Muscle layer of duodenum (tissue), 2 donors: ENCODE measurements at regions not wholly inside any gene's neighbourhood (a gene's known extent, or its start where the extent isn't known, plus 50 kb on each side); places are given as distances from the start of the nearest gene placed in this dataset.

Experiments
- H3K27ac ChIP-seq: one replicate; pipeline ENCODE4 v1.7.0; 2013; ENCODE audit warnings: mild to moderate bottlenecking, low read length
- H3K27me3 ChIP-seq: one replicate; pipeline ENCODE4 v1.7.0; 2013; ENCODE audit warnings: low read depth, mild to moderate bottlenecking, control low read depth, low read length
- H3K36me3 ChIP-seq, 2 donors: one replicate each; pipeline ENCODE4 v1.7.0; 2013; ENCODE audit warnings: low read length in 2 of 2, control low read depth in 1 of 2, mild to moderate bottlenecking in 1 of 2; ENCODE audit not compliant: insufficient read depth in 2 of 2, control insufficient read depth in 1 of 2
- H3K4me1 ChIP-seq, 2 donors: one replicate each; pipeline ENCODE4 v1.7.0; 2013; ENCODE audit warnings: low read length in 2 of 2, mild to moderate bottlenecking in 2 of 2, control low read depth in 1 of 2, moderate library complexity in 1 of 2; ENCODE audit not compliant: insufficient read depth in 2 of 2, control insufficient read depth in 1 of 2
- H3K4me3 ChIP-seq, 2 donors: one replicate each; pipeline ENCODE4 v1.7.0; 2013; ENCODE audit warnings: low read length in 2 of 2, low read depth in 1 of 2, mild to moderate bottlenecking in 1 of 2
- H3K9me3 ChIP-seq, 2 donors: one replicate each; pipeline ENCODE4 v1.7.0; 2013; ENCODE audit warnings: low read length in 2 of 2, control low read depth in 1 of 2, mild to moderate bottlenecking in 1 of 2; ENCODE audit not compliant: control insufficient read depth in 1 of 2
- donor health status: healthy.

GRCh38 chr15:69730281-69731080, 277.9 kb downstream of the RPLP1 start:
- Histone ChIP-seq H3K4me1 (peaks cover 0 to 10% of the 10 kb centered on the region in 2 donors), H3K4me3 (no peak overlapping the region), H3K36me3 (no peaks in the 10 kb centered on the region), H3K9me3 (no peaks in the 10 kb centered on the region), H3K27ac (no peak overlapping the region), H3K27me3 (no peaks in the 10 kb centered on the region)

GRCh38 chr15:69731081-69731330, 278.4 kb downstream of the RPLP1 start:
- Histone ChIP-seq H3K4me3 (no peak overlapping the region), H3K27ac (no peak overlapping the region), H3K36me3 (no peaks in the 10 kb centered on the region), H3K27me3 (no peaks in the 10 kb centered on the region), H3K9me3 (no peaks in the 10 kb centered on the region), H3K4me1 (peaks cover 0 to 13% of the 10 kb centered on the region in 2 donors)

DNA sequence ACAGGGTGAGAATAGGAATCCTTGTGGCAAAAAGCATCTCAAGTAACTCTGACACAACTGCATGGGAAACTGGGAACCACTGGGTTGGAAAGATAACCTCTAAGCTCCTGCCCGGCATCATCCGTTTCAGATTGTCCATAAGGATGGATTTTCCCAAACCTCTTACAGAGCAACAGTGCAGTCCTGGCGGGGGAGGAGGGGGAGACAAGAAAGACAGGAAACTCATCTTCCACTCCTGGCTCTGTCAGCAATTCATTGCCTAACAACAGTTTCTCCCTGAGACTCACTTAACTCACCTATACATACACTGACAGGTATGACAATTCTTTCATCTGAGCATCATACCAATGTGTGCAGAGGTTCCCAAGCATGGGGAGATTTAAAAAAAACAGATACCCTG, 279.0 kb downstream of the RPLP1 start:
- Histone ChIP-seq H3K9me3 (no peaks in the 10 kb centered on the region), H3K27ac (no peak overlapping the region), H3K36me3 (no peaks in the 10 kb centered on the region), H3K27me3 (no peaks in the 10 kb centered on the region), H3K4me3 (no peak overlapping the region), H3K4me1 (peaks cover 0 to 13% of the 10 kb centered on the region in 2 donors)

DNA sequence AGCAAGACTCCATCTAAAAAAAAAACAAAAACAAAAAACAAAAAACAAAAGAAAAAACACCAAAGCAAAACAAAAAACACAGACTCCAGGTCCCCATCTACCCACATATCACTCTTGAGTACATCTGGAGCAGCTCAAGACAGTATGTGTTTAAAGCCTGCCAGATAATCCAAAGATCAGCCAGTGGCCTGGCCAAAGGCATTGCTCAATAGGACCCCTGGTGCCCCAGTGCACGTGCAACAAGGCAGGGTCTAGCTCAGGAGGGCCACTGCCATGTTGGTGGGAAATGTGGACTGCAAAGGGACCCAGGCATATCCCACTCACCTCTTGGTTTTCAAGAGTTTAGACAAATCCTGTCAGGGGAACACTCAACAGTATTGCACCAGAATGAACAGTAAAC, 279.5 kb downstream of the RPLP1 start:
- Histone ChIP-seq H3K27me3 (no peaks in the 10 kb centered on the region), H3K4me1 (peaks cover 0 to 13% of the 10 kb centered on the region in 2 donors), H3K27ac (no peak overlapping the region), H3K9me3 (no peaks in the 10 kb centered on the region), H3K36me3 (no peaks in the 10 kb centered on the region), H3K4me3 (no peak overlapping the region)

GRCh38 chr15:69734699-69735098, 282.1 kb downstream of the RPLP1 start:
- Histone ChIP-seq H3K36me3 (no peaks in the 10 kb centered on the region), H3K4me1 (peaks cover 0 to 13% of the 10 kb centered on the region in 2 donors), H3K4me3 (no peak overlapping the region), H3K9me3 (no peaks in the 10 kb centered on the region), H3K27ac (no peak overlapping the region), H3K27me3 (no peaks in the 10 kb centered on the region)

GRCh38 chr15:69735121-69735520, 282.5 kb downstream of the RPLP1 start:
- H3K36me3 ChIP-seq = no peaks in the 10 kb centered on the region
- H3K4me3 ChIP-seq = no peak overlapping the region
- H3K4me1 ChIP-seq = peaks cover 0 to 13% of the 10 kb centered on the region in 2 donors
- no peak overlapping the region for H3K27ac ChIP-seq
- no peaks in the 10 kb centered on the region for H3K9me3 ChIP-seq
- no peaks in the 10 kb centered on the region for H3K27me3 ChIP-seq

DNA sequence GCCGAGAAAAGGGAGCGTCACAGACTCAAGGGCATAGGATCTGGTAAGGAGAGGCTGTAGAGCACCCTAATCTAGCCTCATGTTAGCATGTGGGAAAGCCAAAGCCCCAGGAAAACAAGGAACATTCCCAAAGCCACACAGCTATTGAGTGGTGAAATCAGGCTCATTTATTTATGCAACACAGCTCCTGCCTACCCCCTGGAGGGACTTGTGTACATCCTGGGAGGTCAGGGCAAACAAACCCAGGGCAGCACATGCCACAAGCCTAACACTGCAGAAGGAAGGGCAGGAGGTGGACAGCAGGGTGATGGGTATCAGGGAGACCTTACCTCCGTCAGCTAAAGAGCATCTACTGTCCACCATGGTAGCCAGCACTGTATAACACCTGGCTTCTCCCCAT, 283.5 kb downstream of the RPLP1 start:
- Histone ChIP-seq H3K4me3 (no peak overlapping the region), H3K4me1 (peaks cover 0 to 13% of the 10 kb centered on the region in 2 donors), H3K9me3 (peaks cover 4 to 8% of the 10 kb centered on the region in 2 donors), H3K27me3 (no peaks in the 10 kb centered on the region), H3K36me3 (no peaks in the 10 kb centered on the region), H3K27ac (no peak overlapping the region)

DNA sequence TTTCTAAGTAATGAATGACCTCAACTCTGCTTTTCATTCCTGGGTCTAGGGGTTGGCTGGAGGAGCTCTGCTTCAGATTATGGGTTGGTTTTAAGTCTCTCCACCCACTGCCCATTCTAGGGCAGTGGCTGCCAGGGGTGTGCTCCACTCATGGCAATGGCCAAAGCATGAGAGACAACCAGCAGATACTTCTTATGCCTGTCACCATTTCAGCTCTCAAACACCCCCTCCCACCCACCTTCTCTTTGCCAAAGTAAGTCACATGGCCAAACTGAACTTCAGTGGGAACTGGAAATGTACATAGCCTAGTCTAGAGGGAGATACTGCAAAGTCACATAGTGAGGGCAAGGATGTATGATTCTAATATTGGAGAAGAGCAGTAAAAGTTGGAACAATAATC, 285.3 kb downstream of the RPLP1 start:
- Histone ChIP-seq H3K36me3 (no peaks in the 10 kb centered on the region), H3K27me3 (no peaks in the 10 kb centered on the region), H3K27ac (no peak overlapping the region), H3K4me3 (no peak overlapping the region), H3K9me3 (peaks cover 4 to 8% of the 10 kb centered on the region in 2 donors), H3K4me1 (peaks cover 0 to 13% of the 10 kb centered on the region in 2 donors)

DNA sequence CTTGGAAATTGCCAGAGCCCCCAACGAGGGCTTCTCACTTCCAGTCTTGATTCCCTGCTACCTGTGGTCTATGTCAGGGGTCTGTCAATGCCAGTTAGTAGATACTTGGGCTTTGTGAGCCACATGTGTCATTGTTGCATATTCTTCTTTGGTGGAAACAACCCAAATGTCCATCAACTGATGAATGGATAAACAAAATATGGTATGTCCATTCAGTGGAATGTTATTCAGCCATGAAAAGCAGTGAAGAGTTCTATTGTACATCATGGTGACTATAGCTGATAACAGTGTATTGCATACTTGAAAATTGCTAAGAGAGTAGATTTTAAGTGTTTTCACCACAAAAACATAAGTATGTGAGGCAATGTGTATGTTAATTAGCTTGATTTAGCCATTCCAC, 288.1 kb downstream of the RPLP1 start:
- no peaks in the 10 kb centered on the region for H3K27me3 ChIP-seq
- H3K4me3 ChIP-seq = no peak overlapping the region
- no peak overlapping the region for H3K27ac ChIP-seq
- peaks cover 0 to 1% of the 10 kb centered on the region in 2 donors for H3K4me1 ChIP-seq
- peaks cover 4 to 8% of the 10 kb centered on the region in 2 donors for H3K9me3 ChIP-seq
- no peaks in the 10 kb centered on the region for H3K36me3 ChIP-seq

DNA sequence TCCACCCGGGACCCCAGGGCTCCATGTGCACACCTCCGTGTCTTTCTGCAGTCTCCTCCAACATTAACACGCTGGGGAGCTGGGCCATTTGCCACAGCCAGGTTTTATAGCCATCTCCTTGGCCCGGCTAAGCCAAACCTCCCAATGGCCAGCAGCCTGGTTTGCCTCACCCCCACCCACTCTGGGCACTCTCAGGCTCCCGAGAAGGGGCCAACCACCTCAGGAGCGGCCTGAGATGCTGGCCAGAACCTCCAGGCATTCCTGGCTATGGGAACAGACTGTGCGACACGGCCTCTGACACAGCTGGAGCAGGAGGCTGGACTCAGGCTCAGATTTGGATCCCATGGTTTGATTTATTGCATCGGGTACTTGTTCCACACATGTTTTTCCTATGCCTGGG, 289.7 kb downstream of the RPLP1 start:
- Histone ChIP-seq H3K9me3 (peaks cover 4 to 8% of the 10 kb centered on the region in 2 donors), H3K4me3 (no peak overlapping the region), H3K4me1 (no peaks in the 10 kb centered on the region), H3K27ac (no peak overlapping the region), H3K27me3 (no peaks in the 10 kb centered on the region), H3K36me3 (no peaks in the 10 kb centered on the region)

GRCh38 chr15:69743091-69743490, 290.5 kb downstream of the RPLP1 start:
- peaks cover 4 to 8% of the 10 kb centered on the region in 2 donors for H3K9me3 ChIP-seq
- no peaks in the 10 kb centered on the region for H3K36me3 ChIP-seq
- H3K4me1 ChIP-seq = no peaks in the 10 kb centered on the region
- H3K4me3 ChIP-seq = no peak overlapping the region
- no peaks in the 10 kb centered on the region for H3K27me3 ChIP-seq
- no peak overlapping the region for H3K27ac ChIP-seq
